ENCODE measurements at regions not wholly inside any gene's neighbourhood (a gene's known extent, or its start where the extent isn't known, plus 50 kb on each side); places are given as distances from the start of the nearest gene placed in this dataset.

- DNase-seq (ENCODE audit: low read depth in 2 of 2), result no peak
- no peak overlapping the region for H3K4me3 ChIP-seq (replicated peaks in 1 of 2; ENCODE audit: low read depth in 2 of 2, low read length in 2 of 2)
- TF ChIP-seq, protein P1, sequence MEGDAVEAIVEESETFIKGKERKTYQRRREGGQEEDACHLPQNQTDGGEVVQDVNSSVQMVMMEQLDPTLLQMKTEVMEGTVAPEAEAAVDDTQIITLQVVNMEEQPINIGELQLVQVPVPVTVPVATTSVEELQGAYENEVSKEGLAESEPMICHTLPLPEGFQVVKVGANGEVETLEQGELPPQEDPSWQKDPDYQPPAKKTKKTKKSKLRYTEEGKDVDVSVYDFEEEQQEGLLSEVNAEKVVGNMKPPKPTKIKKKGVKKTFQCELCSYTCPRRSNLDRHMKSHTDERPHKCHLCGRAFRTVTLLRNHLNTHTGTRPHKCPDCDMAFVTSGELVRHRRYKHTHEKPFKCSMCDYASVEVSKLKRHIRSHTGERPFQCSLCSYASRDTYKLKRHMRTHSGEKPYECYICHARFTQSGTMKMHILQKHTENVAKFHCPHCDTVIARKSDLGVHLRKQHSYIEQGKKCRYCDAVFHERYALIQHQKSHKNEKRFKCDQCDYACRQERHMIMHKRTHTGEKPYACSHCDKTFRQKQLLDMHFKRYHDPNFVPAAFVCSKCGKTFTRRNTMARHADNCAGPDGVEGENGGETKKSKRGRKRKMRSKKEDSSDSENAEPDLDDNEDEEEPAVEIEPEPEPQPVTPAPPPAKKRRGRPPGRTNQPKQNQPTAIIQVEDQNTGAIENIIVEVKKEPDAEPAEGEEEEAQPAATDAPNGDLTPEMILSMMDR (IDR thresholded peaks at IDR 0.05; ENCODE audit: low read depth, low read length), result no peak
Measured at GRCh38 chr21:31479222-31479621, 135.2 kb upstream of the TIAM1 start.

DNA sequence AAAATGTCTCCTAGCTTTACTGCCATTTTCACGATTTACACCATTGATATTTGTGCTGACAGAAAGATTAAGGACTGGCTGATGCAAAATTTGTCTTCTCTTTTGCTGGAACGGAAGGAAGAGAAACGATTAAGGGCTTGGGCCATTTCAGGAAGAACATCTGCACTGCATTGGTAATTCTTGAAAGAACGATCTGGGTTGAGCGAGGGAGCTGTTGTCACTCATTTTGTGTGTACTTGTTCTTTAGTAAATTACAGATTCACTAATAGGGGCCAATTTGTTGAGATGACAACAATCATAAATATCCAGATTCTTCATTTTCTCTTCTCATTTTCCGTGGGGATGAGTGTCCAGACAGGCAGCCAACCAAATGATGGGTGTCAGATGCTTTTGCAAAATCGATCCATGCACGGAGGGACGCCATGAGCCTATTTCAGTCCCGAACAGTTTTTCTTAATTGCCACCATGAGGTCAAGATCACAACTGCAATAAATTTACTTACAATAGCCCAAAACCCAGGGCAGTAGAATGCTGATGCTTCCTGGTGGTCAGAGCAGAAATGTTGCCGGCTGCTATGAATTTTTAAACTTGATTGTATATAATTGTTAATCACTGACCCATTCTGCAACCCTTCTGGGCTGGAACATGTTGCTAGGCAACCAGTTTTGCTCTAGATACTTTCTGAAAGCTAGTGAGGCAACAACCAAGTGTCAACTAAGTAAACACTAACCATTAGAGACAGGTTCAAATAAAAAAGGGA, 132.4 kb upstream of the TIAM1 start:
- DNase-seq (ENCODE audit: low read depth in 2 of 2), result peak; percentile 6 to 29
- no peak overlapping the region for H3K4me3 ChIP-seq (replicated peaks in 1 of 2; ENCODE audit: low read depth in 2 of 2, low read length in 2 of 2)
- TF ChIP-seq, protein P1 (IDR thresholded peaks at IDR 0.05; ENCODE audit: low read depth, low read length), result no peak

GRCh38 chr21:31475223-31475622, 131.2 kb upstream of the TIAM1 start:
- no peak for DNase-seq (ENCODE audit: low read depth in 2 of 2)
- TF ChIP-seq, protein P1 (IDR thresholded peaks at IDR 0.05; ENCODE audit: low read depth, low read length), result no peak

DNA sequence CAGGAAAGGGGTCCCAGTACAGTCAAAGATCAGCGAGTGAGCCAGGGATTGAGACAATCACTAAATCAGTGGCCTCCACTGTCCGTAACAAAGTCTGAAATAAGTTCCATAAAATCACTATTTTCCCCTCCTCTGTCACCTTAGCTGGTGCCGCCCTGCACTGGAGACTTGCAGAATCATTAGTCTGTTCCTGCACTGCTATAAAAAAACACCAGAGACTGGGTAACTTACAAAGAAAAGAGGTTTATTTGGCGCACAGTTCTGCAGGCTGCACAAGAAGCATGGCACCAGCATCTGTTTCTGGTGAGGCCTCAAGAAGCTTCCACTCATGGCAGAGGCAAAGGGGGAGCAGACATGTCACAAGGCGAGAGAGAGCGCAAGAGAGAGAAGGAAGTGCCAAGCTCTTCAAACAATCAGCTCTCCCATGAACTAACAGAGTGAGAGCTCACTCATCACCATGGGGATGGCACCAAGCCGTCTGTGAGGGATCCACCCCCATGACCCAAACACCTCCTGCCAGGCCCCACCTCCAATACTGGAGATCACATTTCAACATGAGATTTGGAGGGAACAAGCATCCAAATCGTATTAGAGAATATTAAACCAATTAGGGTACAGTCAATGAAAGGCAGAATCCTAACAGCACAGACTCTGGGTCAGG, 129.8 kb upstream of the TIAM1 start:
- H3K4me3 ChIP-seq (replicated peaks in 1 of 2; ENCODE audit: low read depth in 2 of 2, low read length in 2 of 2), result no peak overlapping the region
- TF ChIP-seq, protein P1 (IDR thresholded peaks at IDR 0.05; ENCODE audit: low read depth, low read length), result no peak
- DNase-seq (ENCODE audit: low read depth in 2 of 2), result no peak

More at GRCh38 chr21:31475223-31475622, 131.2 kb upstream of the TIAM1 start:
- no peak overlapping the region for H3K4me3 ChIP-seq (replicated peaks in 1 of 2; ENCODE audit: low read depth in 2 of 2, low read length in 2 of 2)

DNA sequence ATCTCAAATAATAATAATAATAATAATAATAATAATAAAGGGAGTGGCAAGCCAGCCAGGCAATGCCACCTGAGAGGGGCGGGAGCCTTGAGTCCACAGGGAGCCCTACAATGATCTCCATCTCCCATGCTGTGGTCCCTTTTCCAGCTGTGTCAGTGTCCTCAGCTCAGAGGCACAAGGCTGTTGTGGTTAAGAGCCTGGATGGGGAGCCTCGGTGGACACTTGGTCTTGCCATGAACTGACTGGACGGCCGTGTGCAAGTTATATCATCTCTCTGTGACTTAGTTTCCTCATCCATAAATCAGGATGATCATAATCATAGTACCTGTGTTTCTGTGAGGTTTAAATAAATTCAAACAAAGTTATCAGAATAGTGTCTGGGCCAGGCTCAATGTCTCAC, 127.8 kb upstream of the TIAM1 start:
- TF ChIP-seq, protein P1 (IDR thresholded peaks at IDR 0.05; ENCODE audit: low read depth, low read length), result no peak
- no peak for DNase-seq (ENCODE audit: low read depth in 2 of 2)
- H3K4me3 ChIP-seq (replicated peaks in 1 of 2; ENCODE audit: low read depth in 2 of 2, low read length in 2 of 2), result no peak overlapping the region

DNA sequence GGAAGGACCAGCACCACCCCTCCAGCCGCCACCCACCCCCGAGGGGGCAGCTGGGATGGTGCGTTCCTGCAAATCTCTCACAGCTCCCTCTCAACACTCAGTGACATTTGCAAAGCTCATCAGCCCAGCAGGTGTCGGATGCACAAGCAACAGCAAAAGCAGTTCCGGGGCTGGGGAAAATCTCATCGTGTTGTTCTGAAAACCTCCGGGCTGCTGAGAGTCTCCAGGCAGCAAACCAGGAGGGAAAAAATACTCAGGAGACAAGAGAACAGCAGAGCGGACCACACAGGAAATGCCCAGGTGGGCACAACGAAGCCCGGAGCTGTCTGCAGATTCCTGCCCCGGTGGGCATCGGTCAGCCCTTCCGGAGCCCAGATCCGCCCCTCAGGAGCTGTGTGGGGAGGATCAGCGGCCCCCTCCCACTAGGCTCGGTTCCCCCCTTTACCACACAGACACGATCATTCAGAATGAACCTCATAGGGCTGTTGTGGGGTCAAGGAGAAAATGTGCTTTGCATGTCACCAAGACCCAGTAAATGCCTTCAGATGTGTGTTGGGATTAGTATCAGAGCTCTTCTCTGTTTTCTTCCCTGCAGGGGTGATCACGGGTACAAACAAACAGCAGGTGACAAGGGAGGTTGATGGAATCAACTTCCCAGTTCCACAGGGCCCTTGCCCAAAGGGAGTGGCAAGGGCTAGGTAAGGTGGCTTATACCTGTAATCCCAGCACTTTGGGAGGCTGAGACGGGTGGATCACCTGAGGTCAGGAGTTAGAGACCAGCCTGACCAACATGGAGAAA, 127.0 kb upstream of the TIAM1 start:
- TF ChIP-seq, protein P1 (IDR thresholded peaks at IDR 0.05; ENCODE audit: low read depth, low read length), result no peak
- DNase-seq (ENCODE audit: low read depth in 2 of 2), result no peak
- no peak overlapping the region for H3K4me3 ChIP-seq (replicated peaks in 1 of 2; ENCODE audit: low read depth in 2 of 2, low read length in 2 of 2)
